ENCODE measurements at regions not wholly inside any gene's neighbourhood (a gene's known extent, or its start where the extent isn't known, plus 50 kb on each side); places are given as distances from the start of the nearest gene placed in this dataset.

DNA sequence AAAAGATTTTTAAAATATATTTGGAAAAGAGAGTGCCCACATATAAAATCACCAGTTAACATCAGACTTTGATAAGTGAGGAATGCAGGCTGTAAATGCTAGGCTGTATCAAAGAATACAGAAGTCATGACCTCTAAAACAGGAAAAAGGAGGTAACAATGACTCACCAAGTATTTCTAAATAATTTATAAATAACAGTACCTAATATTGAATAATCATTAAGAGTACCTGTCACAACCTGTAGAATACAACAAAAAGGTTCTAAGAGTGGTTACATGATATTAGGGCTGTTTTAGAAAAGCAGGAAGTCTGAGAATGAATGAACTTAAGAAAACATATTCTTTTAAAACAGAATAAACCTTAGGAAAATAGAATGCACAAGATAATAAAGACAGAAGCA, 173.1 kb upstream of the CST7 start:
- Histone ChIP-seq H3K36me3 (ENCODE audit: control insufficient read depth, insufficient read depth, low read length) (no peaks in the 10 kb centered on the region), H3K27me3 (ENCODE audit: control insufficient read depth, insufficient read depth, low read length) (peaks cover 32% of the 10 kb centered on the region), H3K4ac (ENCODE audit: low read depth, low read length) (no peak overlapping the region), H2AK9ac (replicated peaks; ENCODE audit: low read depth, low read length, poor library complexity) (no peak overlapping the region), H3K4me1 (ENCODE audit: control insufficient read depth, insufficient read depth, low read length) (0 out of 2 replicates have a peak, but pooled peaks cover 2% of the 10 kb centered on the region), H3K56ac (ENCODE audit: extremely low read depth, insufficient read depth, low read length) (no peak overlapping the region), H3K9me3 (ENCODE audit: control insufficient read depth, insufficient read depth, low read length) (0 out of 2 replicates have a peak, but pooled peaks cover 1% of the 10 kb centered on the region), H2BK15ac (ENCODE audit: low read depth, low read length) (no peak overlapping the region), H3K23ac (ENCODE audit: low read depth, low read length) (no peak overlapping the region), H2AK5ac (ENCODE audit: low read depth, low read length) (no peak overlapping the region), H3K14ac (replicated peaks; ENCODE audit: low read depth, low read length) (no peak overlapping the region), H3K4me3 (ENCODE audit: insufficient read depth, low read depth, low read length) (no peak overlapping the region), H4K91ac (ENCODE audit: insufficient read depth, low read depth, low read length) (no peak overlapping the region), H3K79me1 (ENCODE audit: low read depth in 1 of 2, low read length in 2 of 2) (no peaks in the 10 kb centered on the region), H4K20me1 (ENCODE audit: insufficient read depth, low read length) (no peaks in the 10 kb centered on the region), H3K9ac (ENCODE audit: low read depth, low read length) (no peak overlapping the region), H4K5ac (ENCODE audit: low read depth, low read length) (no peak overlapping the region), H3K9me1 (ENCODE audit: insufficient read depth, low read length) (no peaks in the 10 kb centered on the region), H2BK120ac (ENCODE audit: low read depth, low read length) (no peak overlapping the region), H2AFZ (replicated peaks; ENCODE audit: low read length, poor library complexity) (no peak overlapping the region), H2BK5ac (ENCODE audit: low read depth, low read length, poor library complexity, severe bottlenecking) (no peak overlapping the region), H3K4me2 (ENCODE audit: low read depth, low read length) (no peak overlapping the region), H4K8ac (ENCODE audit: low read depth in 2 of 2, low read length in 2 of 2) (no peak overlapping the region), H3K27ac (ENCODE audit: insufficient read depth, low read length) (no peak overlapping the region), H2BK20ac (ENCODE audit: low read depth, low read length) (no peak overlapping the region), H3K18ac (ENCODE audit: low read depth, low read length) (no peak overlapping the region)
- no peak for TF ChIP-seq RAD21 (IDR thresholded peaks at IDR 0.05; ENCODE audit: low read length)
- TF ChIP-seq BHLHE40 (IDR thresholded peaks at IDR 0.05; ENCODE audit: low read depth, low read length), result no peak
- TF ChIP-seq MAZ (IDR thresholded peaks at IDR 0.05; ENCODE audit: borderline replicate concordance, low read depth, low read length), result no peak
- TF ChIP-seq SMC3 (IDR thresholded peaks at IDR 0.05; ENCODE audit: low read depth, low read length), result no peak
- TF ChIP-seq, protein P1, sequence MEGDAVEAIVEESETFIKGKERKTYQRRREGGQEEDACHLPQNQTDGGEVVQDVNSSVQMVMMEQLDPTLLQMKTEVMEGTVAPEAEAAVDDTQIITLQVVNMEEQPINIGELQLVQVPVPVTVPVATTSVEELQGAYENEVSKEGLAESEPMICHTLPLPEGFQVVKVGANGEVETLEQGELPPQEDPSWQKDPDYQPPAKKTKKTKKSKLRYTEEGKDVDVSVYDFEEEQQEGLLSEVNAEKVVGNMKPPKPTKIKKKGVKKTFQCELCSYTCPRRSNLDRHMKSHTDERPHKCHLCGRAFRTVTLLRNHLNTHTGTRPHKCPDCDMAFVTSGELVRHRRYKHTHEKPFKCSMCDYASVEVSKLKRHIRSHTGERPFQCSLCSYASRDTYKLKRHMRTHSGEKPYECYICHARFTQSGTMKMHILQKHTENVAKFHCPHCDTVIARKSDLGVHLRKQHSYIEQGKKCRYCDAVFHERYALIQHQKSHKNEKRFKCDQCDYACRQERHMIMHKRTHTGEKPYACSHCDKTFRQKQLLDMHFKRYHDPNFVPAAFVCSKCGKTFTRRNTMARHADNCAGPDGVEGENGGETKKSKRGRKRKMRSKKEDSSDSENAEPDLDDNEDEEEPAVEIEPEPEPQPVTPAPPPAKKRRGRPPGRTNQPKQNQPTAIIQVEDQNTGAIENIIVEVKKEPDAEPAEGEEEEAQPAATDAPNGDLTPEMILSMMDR (conservative IDR thresholded peaks at IDR 0.05; ENCODE audit: low read depth, low read length), result no peak
- no peak for TF ChIP-seq CEBPB (IDR thresholded peaks at IDR 0.05; ENCODE audit: low read depth, low read length)
- no peak for TF ChIP-seq RFX5 (IDR thresholded peaks at IDR 0.05; ENCODE audit: low read depth, low read length)
- no peak for TF ChIP-seq NFE2L2 (IDR thresholded peaks at IDR 0.05; ENCODE audit: low read depth, low read length)
- TF ChIP-seq CHD1 (IDR thresholded peaks at IDR 0.05; ENCODE audit: low read depth, low read length), result no peak
- no peak for TF ChIP-seq USF2 (IDR thresholded peaks at IDR 0.05; ENCODE audit: low read depth, low read length)
- no peak for TF ChIP-seq RCOR1 (IDR thresholded peaks at IDR 0.05; ENCODE audit: insufficient replicate concordance, low read length)
- TF ChIP-seq FOS (IDR thresholded peaks at IDR 0.05; ENCODE audit: low read depth, low read length), result no peak
- ATAC-seq (ENCODE audit: low read depth), result no peak
- ChIA-PET CTCF (no interaction called here), POLR2A (ENCODE audit: unreplicated experiment) (no interaction called here)
- DNase-seq, result no peak
- dilution Hi-C loops (cut with HindIII; ENCODE audit: low sequenced_read_pairs, unreplicated experiment) (no loop called here), intact Hi-C loops (cut with micrococcal nuclease) (loop anchor here (10.0 kb wide), 1 partner anchor 251 kb away; no protein-coding TSS in a partner anchor), in situ Hi-C loops (cut with MboI; ENCODE audit: low sequenced_read_pairs) (no loop called here)
- BruUV-seq (replicated peaks), result no TSS peak
